Stimulated activated CD4-positive, alpha-beta T cell treated with anti-CD3 and anti-CD28 coated beads, Interleukin-4, amount 100 ng/mL, for 4 hours (primary cell): ENCODE measurements at regions not wholly inside any gene's neighbourhood (a gene's known extent, or its start where the extent isn't known, plus 50 kb on each side); places are given as distances from the start of the nearest gene placed in this dataset.
"Not testable (repeated sequence)": the region's sequence is repeated elsewhere in the genome, so short reads cannot be mapped to it uniquely, and the experiment has no call there.

ENCODE experiments used
- DNase-seq, 2 experiments: peaks; one replicate each; pipeline ENCODE4 v3.0.0-alpha.2; 2020

GRCh38 chr3:153866901-153867300 is 254.3 kb upstream of the ARHGEF26 start:
- DNase-seq: no peak

GRCh38 chr3:153874348-153874747 is 246.8 kb upstream of the ARHGEF26 start:
- not testable (repeated sequence) for DNase-seq

GRCh38 chr3:153880493-153880892 is 240.7 kb upstream of the ARHGEF26 start:
- DNase-seq: no peak

GRCh38 chr3:153881201-153881600 is 240.0 kb upstream of the ARHGEF26 start:
- DNase-seq: no peak

GRCh38 chr3:153885359-153885758 is 235.8 kb upstream of the ARHGEF26 start:
- DNase-seq: no peak

- no peak for DNase-seq
These were observed 231.3 kb upstream of the ARHGEF26 start for GRCh38 chr3:153889905-153890334.

- no peak for DNase-seq
These were observed 229.1 kb upstream of the ARHGEF26 start for GRCh38 chr3:153892126-153892525.

GRCh38 chr3:153894857-153895256 is 226.3 kb upstream of the ARHGEF26 start:
- no peak for DNase-seq

GRCh38 chr3:153896197-153896596 is 225.0 kb upstream of the ARHGEF26 start:
- DNase-seq: no peak

- no peak for DNase-seq
These were observed 224.0 kb upstream of the ARHGEF26 start for GRCh38 chr3:153897025-153897723.

GRCh38 chr3:153897842-153898241 is 223.3 kb upstream of the ARHGEF26 start:
- DNase-seq: no peak

- DNase-seq: no peak
These were observed 220.0 kb upstream of the ARHGEF26 start for GRCh38 chr3:153901152-153901551.

GRCh38 chr3:153901991-153902390 is 219.2 kb upstream of the ARHGEF26 start:
- DNase-seq: no peak

GRCh38 chr3:153903430-153903829 is 217.8 kb upstream of the ARHGEF26 start:
- no peak for DNase-seq

- DNase-seq: no peak
These were observed 214.8 kb upstream of the ARHGEF26 start for GRCh38 chr3:153906366-153906765.

- no peak for DNase-seq
These were observed 210.8 kb upstream of the ARHGEF26 start for GRCh38 chr3:153910387-153910786.

GRCh38 chr3:153911116-153911515 is 210.1 kb upstream of the ARHGEF26 start:
- no peak for DNase-seq

- DNase-seq: no peak
These were observed 201.4 kb upstream of the ARHGEF26 start for GRCh38 chr3:153919773-153920172.

- DNase-seq: no peak
These were observed 199.4 kb upstream of the ARHGEF26 start for GRCh38 chr3:153921826-153922225.

GRCh38 chr3:153925841-153926514 is 195.2 kb upstream of the ARHGEF26 start:
- no peak for DNase-seq

- DNase-seq: no peak
These were observed 194.1 kb upstream of the ARHGEF26 start for GRCh38 chr3:153927107-153927506.

- DNase-seq: no peak
These were observed 192.3 kb upstream of the ARHGEF26 start for GRCh38 chr3:153928851-153929250.

GRCh38 chr3:153933481-153933880 is 187.7 kb upstream of the ARHGEF26 start:
- DNase-seq: not testable (repeated sequence)

- DNase-seq: no peak
These were observed 177.1 kb upstream of the ARHGEF26 start for GRCh38 chr3:153944084-153944483.

GRCh38 chr3:153951276-153951675 is 169.9 kb upstream of the ARHGEF26 start:
- DNase-seq: no peak
